HG03025 (cell line): ENCODE measurements at regions not wholly inside any gene's neighbourhood (a gene's known extent, or its start where the extent isn't known, plus 50 kb on each side); places are given as distances from the start of the nearest gene placed in this dataset.
"Not testable (repeated sequence)": the region's sequence is repeated elsewhere in the genome, so short reads cannot be mapped to it uniquely, and the experiment has no call there.

Experiments used
- ATAC-seq: cut with Tn5 transposase; IDR thresholded peaks from one replicate; pipeline ENCODE4 v1.9.1; 2021; ENCODE audit warnings: mild to moderate bottlenecking, moderate library complexity; ENCODE audit not compliant: unreplicated experiment, low FRiP score

DNA sequence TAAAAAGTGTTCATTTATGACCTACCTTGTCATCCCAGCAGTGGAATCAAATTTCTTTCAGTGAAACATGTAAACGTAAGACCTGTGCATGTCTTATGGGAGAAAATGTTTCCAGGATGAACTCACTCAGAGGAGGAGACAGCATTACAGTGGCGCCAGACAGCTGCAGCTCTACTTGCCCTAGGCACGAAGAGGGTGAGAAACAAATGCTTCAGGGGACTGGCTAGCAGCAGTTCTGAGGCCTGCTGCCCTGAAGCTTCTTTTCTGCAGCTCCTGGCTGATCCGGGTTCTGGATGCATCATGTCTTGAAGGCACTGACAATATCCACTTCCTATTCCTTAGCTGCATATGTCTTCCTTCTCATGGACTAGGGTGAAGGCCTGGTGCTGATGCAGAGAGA, 120.2 kb downstream of the QRSL1 start:
- ATAC-seq = no peak

DNA sequence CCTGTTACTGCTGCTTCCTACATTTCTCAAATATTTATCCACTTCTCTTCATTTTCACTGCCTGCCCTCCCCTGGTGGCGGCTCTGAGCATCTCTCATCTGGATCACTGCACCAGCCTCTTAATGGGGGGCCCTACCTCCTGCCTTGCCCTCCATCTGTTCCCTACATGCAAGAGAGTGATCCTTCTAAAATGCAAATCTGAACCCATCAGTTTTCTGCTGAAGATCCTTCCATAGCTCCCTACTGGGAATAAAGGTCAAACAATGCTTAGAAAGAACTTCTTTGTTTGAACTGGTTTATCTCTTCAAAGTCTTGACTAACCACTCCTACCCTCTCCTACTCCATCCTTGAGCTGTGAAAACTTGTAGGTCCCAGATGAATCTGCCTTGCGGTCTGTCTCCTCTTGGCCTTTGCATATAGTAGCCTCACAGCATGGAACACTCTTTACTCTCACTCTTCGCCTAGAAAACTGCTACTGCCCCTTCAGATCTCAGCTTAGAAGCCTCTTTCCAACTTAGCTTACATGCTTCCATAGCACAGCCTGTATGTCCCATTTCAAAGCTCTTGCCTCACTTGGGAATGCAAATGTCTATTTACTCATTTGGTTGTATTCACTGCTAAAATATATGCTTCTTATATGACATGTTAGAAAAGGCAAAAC, 119.3 kb downstream of the QRSL1 start:
- no peak for ATAC-seq

DNA sequence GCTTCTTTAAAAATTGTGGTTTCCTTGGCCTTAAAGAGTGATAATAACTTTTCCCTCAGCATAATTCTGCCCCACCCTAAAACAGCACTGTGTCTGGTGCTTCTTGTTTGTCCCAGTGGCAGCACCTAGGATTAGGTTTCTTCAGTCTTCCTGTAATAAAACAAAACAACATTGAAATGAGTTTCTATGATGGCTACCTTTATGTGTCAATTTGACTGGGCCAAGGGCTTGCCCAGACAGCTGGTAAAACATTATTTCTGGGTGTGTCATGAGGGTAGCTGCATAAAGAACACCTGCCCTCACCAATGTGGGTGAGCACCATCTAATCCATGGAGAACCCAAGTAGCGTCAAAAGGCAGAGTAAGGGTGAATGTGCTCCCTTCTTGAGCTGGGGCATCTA, 117.8 kb downstream of the QRSL1 start:
- ATAC-seq = no peak

DNA sequence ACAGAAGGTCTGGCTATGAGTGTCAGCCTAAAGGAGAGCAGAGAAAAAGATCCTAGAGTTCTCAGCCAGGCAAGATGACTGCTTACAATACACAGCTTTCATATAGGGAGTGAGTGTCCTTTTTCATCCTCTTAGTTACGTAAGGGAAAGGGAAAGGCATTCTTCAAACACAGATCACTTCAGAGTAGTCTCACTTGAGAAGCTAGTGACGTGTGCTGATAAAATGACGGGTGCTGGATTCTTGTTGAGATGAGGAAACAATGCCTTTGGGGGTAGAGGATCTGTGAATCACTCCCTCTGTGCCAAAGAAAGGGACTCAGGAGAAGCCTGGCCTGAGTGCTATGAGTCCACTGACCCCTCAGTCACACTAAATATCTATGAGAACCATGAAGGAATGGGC, 117.3 kb downstream of the QRSL1 start:
- no peak for ATAC-seq

DNA sequence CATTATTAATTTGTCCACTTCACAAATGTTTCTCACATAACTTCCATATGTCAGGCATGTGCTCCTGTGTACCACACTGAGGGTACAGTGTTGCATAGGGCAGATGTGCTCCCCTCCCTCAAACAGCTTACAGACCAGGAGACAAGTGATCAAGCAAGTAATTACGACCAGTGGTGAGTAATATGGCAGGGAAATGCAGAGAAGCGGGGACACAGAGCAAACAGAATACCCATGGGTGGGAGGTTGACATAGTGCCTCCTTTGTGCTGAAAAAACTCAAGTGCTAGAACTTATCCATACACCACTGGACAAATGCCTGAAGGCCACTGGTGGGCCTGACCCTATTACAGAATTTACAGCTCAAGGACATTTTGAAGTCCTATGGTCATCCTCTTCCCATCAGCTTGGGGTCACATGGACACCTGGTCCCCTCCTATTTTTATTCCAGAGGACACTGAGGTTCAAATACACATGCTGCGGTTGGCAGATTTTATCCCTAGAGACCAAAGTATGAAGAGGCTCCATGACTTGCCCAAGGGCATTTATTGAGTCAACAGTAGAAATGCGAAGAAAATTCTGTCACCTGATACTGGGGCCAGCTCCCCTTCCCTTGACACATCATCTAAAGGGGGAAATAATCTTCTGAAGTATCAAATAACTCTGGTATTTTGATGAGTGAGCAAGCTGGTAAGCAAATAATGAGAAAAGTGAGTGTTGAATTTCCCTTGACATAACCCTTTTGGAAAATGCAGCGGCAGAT, 116.6 kb downstream of the QRSL1 start:
- ATAC-seq = no peak

DNA sequence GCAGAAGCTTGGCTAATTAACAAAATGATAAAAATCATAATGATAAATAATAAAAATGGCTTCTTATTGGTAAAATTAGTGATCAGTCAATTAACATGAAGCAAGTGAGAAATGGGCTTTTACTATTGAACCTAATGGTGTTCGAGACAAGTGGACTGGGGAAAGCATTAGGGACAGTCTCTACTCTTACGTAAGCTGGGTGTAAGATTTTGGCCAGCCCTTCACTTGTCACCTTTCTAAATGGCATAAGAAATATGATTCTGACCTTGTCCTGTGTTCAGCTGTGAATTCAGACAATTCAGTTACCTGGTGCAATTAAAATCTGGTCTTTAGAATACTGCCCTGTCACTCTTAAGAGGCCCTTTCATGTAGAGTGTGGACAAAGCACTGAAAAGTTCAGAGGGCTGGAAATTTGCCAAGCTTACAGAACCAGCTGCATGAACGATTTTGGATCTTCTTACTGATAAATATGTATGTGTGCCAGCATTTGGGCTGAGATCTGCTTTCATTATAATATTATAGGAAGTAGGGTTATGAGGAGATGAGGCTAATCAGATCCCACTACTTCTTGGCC, 115.9 kb downstream of the QRSL1 start:
- ATAC-seq = no peak

DNA sequence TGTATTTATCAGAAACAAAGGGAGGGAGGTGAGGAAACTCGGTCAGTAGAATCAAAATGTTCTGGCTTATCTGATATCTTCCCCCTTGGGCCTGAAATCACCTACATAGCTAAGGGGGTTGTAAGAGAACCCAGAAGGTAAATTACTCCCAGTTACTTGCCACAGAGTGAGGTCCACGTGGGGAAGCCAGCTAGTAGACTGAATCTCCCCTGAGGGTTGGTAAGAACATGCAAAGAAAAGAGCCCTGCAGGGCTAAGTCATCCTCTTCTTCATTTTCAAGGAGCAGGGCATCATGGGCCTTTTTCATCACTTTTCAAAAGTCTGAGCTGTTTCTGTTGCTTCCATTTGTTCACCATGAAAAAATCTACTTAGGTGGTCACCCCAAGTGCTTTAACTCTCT, 115.4 kb downstream of the QRSL1 start:
- no peak for ATAC-seq

DNA sequence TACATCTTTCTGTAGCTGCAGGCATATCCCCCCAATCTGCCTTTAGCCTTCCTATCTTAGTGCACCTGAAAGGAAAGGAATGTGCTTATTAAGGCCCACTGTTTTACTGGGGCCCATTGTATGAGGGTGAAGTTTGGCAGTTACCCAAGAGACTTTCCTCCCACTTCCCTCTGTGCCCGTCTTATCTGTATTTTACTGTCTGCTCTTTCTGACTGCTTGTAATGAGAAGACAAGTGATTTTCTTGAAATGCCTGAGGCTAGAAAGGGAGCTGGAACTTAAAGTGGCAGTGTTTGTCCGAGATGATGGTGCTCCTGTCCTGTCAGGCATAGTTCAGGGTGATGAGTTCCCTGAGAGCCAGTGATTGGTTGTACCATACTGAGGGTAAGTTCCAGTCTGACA, 114.7 kb downstream of the QRSL1 start:
- not testable (repeated sequence) for ATAC-seq

DNA sequence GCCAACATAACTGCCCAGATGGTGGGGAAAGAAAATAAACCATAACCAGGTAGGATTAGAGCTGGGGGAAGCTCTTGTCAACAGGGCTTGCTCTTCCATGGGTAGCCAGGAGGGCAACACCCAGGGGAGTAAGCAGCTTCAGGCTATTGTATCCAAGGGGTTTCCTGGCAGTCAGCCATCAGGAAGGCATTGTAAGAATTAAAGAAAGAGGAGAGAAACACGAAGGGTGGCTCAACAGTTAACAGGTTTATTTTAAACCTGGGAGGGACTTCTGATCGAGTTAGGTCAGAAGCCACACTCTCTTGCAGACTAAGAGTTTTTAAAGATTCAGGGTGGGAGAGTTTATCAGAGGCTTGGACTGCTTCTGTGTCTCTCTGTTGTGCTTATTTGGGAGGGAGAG, 114.2 kb downstream of the QRSL1 start:
- no peak for ATAC-seq

DNA sequence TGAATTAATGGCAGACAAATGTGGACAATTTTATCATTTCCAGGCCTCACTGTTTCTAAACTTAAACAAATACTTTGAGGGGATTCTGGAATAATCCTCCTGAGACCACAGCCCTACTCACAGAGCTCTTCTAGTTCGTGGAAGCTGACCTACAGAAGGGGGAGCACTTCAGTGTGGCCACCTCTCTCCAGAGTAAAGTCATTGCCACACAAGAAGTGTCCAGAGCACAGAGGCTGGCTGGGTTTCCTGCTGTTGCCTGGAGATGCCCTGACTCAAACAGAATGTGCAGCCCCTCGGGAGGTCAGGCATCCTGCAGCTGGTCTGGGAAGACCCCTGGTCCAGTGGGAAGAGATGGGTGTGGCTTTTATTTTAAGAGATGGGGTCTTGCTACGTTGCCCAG, 110.9 kb downstream of the QRSL1 start:
- ATAC-seq = no peak

DNA sequence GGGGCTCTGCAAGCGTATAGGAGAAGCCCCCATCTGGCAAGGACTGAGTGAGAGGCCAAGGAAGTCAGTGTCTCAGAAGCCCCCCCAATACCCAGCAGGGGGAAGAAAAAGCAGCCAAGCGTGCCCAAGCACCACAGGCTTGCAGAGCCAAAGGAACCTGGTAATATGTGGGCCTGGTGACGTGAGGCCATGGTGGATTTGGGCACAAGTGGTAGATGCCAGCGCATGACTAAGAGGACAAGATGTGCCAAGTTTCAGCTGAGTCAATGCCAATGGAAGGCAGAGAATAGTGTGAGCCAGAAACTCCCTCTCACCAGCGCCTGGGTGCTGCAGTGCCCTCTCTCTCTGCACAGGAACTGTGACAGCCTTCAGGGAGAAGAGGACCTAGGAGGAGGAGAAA, 110.0 kb downstream of the QRSL1 start:
- no peak for ATAC-seq

DNA sequence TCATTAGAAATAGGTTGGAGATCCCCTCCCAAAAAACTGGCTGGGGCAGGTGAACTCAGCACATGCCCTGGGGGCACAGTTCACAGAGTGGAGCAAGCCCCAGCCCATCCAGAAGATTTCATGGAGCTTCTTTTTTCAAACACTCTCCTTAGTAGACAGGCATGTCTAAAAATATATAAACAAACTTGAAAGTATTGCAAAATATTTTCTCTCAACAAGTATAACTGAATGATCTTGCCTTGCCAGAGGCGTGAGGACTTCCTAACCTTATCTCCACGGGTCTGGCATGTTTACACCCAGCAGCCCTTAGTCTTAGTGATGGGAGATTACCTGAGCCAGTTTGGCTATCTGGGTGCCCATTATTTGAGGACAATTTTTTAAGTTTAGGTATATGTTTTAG, 107.1 kb downstream of the QRSL1 start:
- no peak for ATAC-seq

DNA sequence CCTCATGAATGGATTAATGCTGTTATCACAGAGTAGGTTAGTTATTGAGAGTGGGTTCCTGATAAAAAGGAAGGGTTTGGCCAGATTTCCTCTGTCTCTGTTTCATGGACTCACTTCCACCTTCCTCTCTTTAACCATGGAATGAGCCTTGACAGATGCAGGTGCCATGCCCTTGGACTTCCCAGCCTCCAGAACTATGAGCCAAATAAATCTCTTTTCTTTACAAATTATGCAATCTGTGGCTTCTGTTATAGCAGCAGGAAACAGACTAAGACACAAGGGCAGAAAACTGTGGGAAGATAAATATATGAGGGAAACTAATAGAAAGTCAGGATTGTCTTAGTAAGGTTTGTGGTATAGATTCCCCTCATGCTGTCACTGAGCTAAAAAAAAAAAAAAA, 106.5 kb downstream of the QRSL1 start:
- ATAC-seq = no peak

DNA sequence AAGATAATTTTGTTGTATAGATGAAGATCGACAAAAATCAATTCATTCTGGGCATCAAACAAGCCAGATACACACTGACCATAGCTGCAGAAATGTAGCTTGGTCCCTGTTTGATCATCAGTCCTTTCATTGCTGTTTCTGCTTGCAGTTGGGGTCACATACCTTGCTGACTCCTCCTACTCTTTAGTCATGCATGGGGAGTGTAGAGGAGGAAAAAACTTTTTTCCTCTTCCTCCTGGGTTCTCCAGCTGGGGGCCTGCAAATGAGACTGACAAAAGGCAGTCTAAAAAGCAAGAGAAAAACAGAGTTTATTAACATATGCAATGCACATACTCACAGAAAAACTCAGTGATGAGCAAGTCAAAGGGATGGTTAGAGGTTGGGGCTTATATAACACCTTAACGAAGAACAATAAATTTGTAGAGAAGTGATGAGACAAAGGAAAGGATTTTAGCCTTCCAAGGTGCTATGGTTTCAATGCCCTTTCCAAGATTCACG, 105.8 kb downstream of the QRSL1 start:
- no peak for ATAC-seq

DNA sequence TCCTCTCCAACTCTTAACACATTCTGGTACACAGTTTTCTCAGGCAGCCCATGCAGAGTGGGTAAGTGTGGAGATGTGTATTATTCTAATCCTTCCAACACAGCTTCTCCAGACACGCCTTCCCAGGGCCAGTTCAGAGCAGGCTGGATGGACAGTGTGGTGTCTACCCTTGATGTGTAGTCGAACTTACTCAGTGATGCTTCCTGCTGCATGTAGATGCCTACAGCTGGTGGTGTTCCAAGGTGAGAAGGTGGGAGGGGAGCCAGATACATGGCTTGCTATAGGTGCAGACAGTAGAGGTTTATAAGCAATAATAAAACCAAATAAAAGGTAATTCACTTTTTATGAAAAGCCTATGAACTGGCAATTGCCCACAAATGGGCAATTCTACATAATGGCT, 104.0 kb downstream of the QRSL1 start:
- no peak for ATAC-seq

DNA sequence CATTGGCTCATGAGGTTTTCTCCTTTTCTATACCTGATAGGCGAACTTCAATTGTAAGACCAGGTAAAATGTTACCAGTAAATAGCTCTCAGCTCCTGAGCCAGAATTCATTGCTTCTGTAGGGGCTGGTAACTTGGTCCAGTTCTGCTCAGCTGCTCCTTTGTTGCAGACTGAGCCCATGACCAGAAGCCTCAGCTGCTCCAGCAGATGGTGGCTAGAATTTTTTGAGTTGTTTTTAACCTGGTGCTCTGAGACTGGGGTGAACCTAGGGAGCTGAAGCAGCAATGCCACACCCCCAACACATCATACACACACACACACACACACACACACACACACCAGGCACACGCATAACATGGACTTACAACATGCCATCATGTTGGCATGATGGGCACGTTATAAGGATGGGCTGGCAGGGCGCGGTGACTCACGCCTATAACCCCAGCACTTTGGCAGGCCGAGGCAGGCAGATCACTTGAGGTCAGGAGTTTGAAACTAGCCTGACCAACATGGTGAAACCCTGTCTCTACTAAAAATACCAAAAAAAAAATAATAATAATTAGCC, 103.1 kb downstream of the QRSL1 start:
- no peak for ATAC-seq

DNA sequence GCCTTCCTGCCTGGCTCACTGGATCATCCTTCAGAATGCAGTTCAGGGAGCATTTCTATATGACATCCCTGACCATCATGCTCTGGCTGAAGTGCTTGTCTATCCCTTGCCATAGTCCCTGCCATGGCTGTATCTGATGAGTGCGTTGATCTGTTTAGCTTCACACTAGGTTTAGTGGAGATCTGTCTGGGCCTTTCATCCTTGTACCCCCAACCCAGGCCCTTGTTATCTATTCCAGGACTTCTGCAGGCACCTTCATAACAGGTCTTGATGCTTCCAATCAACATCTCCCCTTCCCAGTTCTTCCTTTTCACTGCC, 102.4 kb downstream of the QRSL1 start:
- ATAC-seq = no peak

DNA sequence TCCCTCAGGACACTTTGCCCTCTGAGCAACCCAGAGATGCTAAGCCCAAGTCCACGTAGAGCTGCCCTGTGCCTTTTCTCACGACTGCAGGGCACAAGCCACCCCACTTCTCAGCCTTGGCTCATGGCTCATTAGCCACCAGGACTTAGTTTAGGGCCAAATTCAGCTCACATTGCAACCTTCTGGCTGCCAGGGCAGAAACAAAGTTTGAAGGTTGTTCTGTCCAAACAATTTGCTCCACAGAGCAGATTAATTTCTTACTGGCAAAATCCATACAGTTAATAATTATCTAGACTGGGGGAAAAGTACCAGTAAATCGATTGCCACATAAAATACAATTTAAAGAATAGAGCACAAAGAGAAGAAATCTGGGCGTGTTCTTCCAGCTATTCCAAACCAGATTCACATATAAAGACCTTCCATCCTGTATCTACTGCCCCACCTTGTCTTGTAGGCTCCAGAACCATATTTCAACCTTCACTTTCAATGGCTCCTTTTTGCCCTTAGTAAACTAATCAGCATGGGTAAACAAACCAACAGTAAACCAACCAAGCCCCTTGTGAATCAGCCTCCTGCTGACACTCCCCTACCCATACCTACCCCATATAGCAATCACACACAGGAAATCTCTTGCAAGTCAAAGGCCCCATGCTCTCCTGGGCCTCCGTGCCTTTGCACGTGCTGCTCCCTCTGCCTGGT, 101.9 kb downstream of the QRSL1 start:
- no peak for ATAC-seq

DNA sequence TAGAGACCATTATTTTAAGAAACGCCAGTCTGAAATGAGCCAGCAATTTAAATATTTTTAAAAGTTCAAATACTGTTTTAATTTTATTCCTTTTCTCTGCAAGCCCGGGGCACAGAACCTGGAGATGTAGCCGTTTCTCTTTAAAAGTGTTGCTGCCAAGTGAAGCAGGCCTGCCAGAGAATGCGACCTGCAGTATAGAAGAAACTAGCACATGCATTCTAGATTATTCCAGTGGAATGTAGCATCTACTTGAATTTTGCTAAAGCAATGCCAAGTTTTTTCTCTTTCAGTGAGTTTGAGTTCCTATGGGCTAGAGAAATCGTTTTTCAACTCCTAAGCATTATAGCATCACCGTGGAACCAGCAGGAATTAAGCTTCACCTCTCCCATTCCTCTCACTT, 101.3 kb downstream of the QRSL1 start:
- ATAC-seq = no peak

DNA sequence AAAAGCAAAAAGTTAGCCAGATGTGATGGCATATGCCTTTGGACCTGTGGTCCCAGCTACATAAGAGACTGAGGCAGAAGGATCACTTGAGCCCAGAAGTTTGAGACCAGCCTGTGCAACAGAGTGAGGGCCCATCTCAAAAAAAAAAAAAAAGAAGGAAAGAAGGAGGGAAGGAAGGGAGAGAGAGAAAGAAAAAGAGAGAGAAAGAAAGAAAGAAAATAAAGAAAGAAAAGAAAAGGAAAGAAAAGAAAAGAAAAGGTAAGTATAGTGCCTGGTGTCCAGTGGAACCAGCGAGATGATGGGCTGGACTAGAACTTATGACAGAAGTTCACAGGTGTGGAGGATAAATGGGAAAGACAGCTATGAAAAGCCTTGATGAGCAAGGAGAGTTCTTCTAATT, 100.9 kb downstream of the QRSL1 start:
- no peak for ATAC-seq

DNA sequence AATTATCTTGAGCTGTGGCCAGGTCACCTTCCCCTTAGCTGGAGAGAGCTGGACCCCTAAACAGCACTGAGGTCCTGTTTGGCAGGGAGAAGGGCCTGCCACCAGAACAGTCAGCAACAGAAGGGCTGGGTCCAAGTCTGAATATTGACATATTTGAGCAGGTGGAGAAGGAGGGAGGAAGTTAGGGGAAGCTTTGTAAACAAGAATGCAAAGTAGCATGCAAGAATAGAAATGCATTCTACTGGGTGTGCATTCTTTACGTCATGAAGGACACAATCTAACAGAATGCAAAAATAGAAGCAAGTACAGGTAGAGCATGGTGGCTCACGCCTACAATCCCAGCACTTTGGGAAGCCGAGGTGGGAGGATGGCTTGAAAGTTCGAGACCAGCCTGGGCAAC, 100.5 kb downstream of the QRSL1 start:
- no peak for ATAC-seq
